Omental fat pad (tissue), 3 donors: ENCODE measurements at regions not wholly inside any gene's neighbourhood (a gene's known extent, or its start where the extent isn't known, plus 50 kb on each side); places are given as distances from the start of the nearest gene placed in this dataset.

Experiments
- ATAC-seq: fragments of 150-250 bp; one replicate; pipeline ENCODE4 v1.9.1; 2016; ENCODE audit warnings: mild to moderate bottlenecking, moderate library complexity; ENCODE audit not compliant: low FRiP score
- DNase-seq: peaks from one replicate; pipeline ENCODE4 v3.0.0-alpha.2; 2019; ENCODE audit warnings: low spot score
- TF ChIP-seq, protein P1 (sequence below), 3 donors: fragments of 450-650 bp; IDR thresholded peaks; one replicate each; pipeline ENCODE4 v1.5.1; 2016 to 2017; ENCODE audit warnings: antibody characterized with exemption in 3 of 3, mild to moderate bottlenecking in 3 of 3, moderate library complexity in 2 of 3

DNA sequence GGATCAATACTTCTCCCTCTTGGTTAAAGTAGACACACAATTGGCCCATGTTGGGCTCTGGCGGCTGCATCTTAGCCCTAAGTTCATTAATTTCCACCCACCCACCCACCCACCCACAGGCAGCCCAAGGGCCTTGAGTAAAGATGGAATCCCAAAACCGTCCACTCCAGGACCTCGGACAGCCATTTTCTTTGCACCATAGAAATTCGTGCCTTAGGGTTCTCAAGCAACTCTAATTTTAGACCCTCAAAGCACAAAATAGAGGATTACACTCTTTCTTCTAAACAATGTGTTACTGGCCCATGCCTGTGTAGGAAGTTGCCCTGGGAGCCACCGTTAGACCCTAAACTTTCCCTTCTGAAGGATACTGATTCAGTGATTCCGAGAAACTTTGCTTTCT lies 568.5 kb downstream of the IRX1 start:
- ATAC-seq (no peak), DNase-seq (no peak)
- TF ChIP-seq, protein P1, sequence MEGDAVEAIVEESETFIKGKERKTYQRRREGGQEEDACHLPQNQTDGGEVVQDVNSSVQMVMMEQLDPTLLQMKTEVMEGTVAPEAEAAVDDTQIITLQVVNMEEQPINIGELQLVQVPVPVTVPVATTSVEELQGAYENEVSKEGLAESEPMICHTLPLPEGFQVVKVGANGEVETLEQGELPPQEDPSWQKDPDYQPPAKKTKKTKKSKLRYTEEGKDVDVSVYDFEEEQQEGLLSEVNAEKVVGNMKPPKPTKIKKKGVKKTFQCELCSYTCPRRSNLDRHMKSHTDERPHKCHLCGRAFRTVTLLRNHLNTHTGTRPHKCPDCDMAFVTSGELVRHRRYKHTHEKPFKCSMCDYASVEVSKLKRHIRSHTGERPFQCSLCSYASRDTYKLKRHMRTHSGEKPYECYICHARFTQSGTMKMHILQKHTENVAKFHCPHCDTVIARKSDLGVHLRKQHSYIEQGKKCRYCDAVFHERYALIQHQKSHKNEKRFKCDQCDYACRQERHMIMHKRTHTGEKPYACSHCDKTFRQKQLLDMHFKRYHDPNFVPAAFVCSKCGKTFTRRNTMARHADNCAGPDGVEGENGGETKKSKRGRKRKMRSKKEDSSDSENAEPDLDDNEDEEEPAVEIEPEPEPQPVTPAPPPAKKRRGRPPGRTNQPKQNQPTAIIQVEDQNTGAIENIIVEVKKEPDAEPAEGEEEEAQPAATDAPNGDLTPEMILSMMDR (IDR thresholded peaks at IDR 0.05) = no peak

DNA sequence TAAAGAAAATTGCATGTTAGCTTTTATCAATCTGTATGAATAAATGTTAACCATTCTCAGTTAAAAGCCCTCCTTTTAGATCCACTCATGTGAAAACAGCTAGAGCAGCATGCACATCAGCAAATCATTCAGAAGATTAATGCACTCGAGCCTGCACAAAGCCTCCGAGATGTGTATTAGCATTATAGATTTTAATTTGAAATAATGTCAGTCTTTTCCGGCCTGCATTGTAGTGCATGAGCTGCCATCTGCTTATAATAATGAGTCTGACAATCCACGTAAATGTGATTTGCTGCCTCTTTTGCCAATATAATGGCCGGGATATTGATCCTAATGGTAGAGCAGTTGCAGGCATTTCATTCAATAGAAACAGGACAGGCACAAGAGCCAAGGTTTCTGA lies 585.1 kb downstream of the IRX1 start:
- TF ChIP-seq, protein P1 (IDR thresholded peaks at IDR 0.05) = no peak
- DNase-seq = no peak
- ATAC-seq = no peak

DNA sequence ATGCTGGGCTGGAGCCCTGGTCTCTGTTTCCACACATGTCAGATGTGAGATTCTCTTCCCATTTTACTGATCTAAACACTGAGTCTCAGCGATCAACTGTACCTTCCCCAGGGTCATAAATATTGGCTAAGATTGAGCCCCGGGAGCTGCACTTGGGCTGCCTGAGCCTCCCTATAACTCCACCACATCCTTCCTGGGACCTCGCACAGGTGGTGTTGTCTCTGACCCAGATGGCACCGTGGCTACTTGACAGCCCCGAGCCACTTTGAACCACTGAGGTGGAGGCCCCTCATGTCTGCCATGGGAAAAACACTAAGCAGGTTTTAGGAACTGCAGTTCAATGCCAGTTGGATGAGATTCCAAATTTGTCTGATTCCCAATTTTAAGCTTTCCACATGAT lies 586.5 kb downstream of the IRX1 start:
- TF ChIP-seq, protein P1 (IDR thresholded peaks at IDR 0.05) = no peak
- ATAC-seq (no peak), DNase-seq (no peak)

DNA sequence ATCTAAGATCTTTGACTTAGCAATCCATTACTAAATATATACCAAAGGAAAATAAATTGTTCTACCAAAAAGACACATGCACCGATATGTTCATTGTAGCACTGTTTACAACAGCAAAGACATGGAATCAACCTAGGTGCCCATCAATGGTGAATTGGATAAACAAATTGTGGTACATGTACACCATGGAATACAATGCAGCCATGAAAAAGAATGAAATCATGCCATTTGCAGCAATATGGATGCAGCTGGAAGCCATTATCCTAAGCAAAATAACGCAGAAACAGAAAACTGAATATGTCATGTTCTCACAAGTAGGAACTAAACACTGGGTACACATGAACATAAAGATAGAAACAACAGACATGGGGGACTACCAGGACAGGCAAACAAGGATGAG lies 589.5 kb downstream of the IRX1 start:
- ATAC-seq (no peak), DNase-seq (no peak)
- TF ChIP-seq, protein P1 (IDR thresholded peaks at IDR 0.05) = no peak

DNA sequence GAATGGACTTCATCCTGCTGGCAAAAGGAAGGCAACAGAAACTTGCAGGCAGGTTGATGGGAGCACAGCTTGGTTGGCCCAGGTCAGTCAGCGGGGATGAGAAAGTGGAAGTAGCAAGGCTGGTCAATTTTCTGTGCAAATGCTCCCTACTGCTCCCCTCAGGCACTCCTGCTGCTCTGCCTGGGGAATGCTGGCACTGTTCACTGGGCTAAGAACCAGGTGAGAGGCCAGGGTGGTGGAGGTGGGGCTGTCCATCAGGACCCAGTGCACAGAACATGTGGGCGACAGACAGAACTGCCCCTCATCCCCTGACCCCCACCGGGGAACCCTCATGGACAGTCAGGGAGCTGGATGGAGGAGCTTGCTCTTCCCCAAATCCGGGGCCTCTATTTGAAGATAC lies 593.1 kb downstream of the IRX1 start:
- TF ChIP-seq, protein P1 (IDR thresholded peaks at IDR 0.05) = no peak
- DNase-seq (no peak), ATAC-seq (no peak)

DNA sequence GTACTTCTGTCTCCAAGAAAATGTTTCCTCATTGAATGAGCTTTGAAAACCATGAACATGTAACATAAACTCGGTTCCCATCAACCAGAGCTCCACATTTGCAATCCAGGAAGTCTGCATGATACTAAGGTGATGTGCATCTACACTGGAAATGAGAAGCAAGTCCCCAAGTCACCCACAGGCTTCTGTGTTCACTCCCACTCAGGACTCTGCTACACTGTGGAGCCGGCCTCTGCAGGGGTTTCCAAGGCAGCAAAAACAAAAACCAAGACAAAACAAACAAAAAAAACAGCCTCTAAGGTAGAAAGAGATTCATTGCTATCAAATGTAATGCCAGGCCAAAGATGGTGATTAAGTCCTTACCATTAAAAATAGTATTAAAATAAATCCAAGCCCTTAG lies 593.7 kb downstream of the IRX1 start:
- DNase-seq = no peak
- ATAC-seq = no peak
- TF ChIP-seq, protein P1 (IDR thresholded peaks at IDR 0.05) = no peak

DNA sequence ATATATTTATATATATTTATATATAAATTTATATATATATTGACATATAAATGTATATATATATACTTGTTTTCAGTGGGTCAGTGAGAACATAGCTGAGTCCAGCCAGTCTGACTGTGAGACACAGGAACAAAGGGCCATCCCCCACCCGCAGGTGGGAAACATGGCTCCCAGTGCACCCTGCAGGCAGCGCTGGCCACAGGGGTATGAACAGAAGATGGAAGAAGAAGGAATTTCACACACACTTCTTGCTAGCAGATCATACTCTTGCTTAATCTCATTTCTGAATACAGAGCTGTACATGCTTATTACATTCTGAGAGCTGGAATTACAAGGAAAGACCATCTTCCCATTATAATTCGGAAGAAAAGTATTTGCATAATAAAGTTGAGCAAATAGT lies 595.4 kb downstream of the IRX1 start:
- TF ChIP-seq, protein P1 (IDR thresholded peaks at IDR 0.05) = no peak
- DNase-seq (no peak), ATAC-seq (no peak)
